Stimulated activated naive CD8-positive, alpha-beta T cell treated with anti-CD3 and anti-CD28 coated beads, Interleukin-15, Interleukin-2, amounts not matched to agents 100 ng/mL and 50 ng/mL, for 24 hours (primary cell): ENCODE measurements at regions not wholly inside any gene's neighbourhood (a gene's known extent, or its start where the extent isn't known, plus 50 kb on each side); places are given as distances from the start of the nearest gene placed in this dataset.
"Not testable (repeated sequence)": the region's sequence is repeated elsewhere in the genome, so short reads cannot be mapped to it uniquely, and the experiment has no call there.

Experiments
- H3K27ac Mint-ChIP-seq: one replicate; pipeline ENCODE4 v1.8.0; 2021; ENCODE audit warnings: mild to moderate bottlenecking, mixed read lengths
- H3K27me3 Mint-ChIP-seq: one replicate; pipeline ENCODE4 v1.8.0; 2021; ENCODE audit warnings: mixed read lengths
- H3K36me3 Mint-ChIP-seq: one replicate; pipeline ENCODE4 v1.8.0; 2021; ENCODE audit warnings: low read depth, mixed read lengths
- H3K4me1 Mint-ChIP-seq: one replicate; pipeline ENCODE4 v1.8.0; 2021; ENCODE audit warnings: low read depth, mixed read lengths
- H3K4me3 Mint-ChIP-seq: one replicate; pipeline ENCODE4 v1.8.0; 2021; ENCODE audit warnings: mild to moderate bottlenecking, mixed read lengths
- H3K9me3 Mint-ChIP-seq: one replicate; pipeline ENCODE4 v1.8.0; 2021; ENCODE audit warnings: mixed read lengths

- H3K36me3 Mint-ChIP-seq, result no peaks in the 10 kb centered on the region
- H3K4me3 Mint-ChIP-seq, result no peak overlapping the region
- H3K9me3 Mint-ChIP-seq, result no peaks in the 10 kb centered on the region
- no peaks in the 10 kb centered on the region for H3K27me3 Mint-ChIP-seq
- H3K4me1 Mint-ChIP-seq, result no peaks in the 10 kb centered on the region
- no peak overlapping the region for H3K27ac Mint-ChIP-seq
These were observed 104.4 kb downstream of the PJA1 start for GRCh38 chrX:69060631-69061408.

GRCh38 chrX:69055193-69055592 is 110.1 kb downstream of the PJA1 start:
- H3K4me3 Mint-ChIP-seq, result no peak overlapping the region
- no peaks in the 10 kb centered on the region for H3K9me3 Mint-ChIP-seq
- no peaks in the 10 kb centered on the region for H3K4me1 Mint-ChIP-seq

GRCh38 chrX:69054497-69054896 is 110.8 kb downstream of the PJA1 start:
- not testable (repeated sequence) for H3K27ac Mint-ChIP-seq, H3K36me3 Mint-ChIP-seq, H3K27me3 Mint-ChIP-seq, H3K9me3 Mint-ChIP-seq, H3K4me3 Mint-ChIP-seq, H3K4me1 Mint-ChIP-seq

More at GRCh38 chrX:69055193-69055592, 110.1 kb downstream of the PJA1 start:
- Mint-ChIP-seq H3K27me3 (no peaks in the 10 kb centered on the region), H3K36me3 (no peaks in the 10 kb centered on the region), H3K27ac (no peak overlapping the region)

GRCh38 chrX:69051901-69052300 is 113.4 kb downstream of the PJA1 start:
- no peaks in the 10 kb centered on the region for H3K27me3 Mint-ChIP-seq

GRCh38 chrX:69050051-69050765 is 115.0 kb downstream of the PJA1 start:
- H3K4me1 Mint-ChIP-seq, result no peaks in the 10 kb centered on the region
- no peaks in the 10 kb centered on the region for H3K27me3 Mint-ChIP-seq
- no peaks in the 10 kb centered on the region for H3K9me3 Mint-ChIP-seq
- H3K4me3 Mint-ChIP-seq, result no peak overlapping the region
- no peaks in the 10 kb centered on the region for H3K36me3 Mint-ChIP-seq
- no peak overlapping the region for H3K27ac Mint-ChIP-seq

More at GRCh38 chrX:69051901-69052300, 113.4 kb downstream of the PJA1 start:
- no peak overlapping the region for H3K27ac Mint-ChIP-seq
- no peaks in the 10 kb centered on the region for H3K36me3 Mint-ChIP-seq
- no peaks in the 10 kb centered on the region for H3K9me3 Mint-ChIP-seq
- no peaks in the 10 kb centered on the region for H3K4me1 Mint-ChIP-seq
- H3K4me3 Mint-ChIP-seq, result no peak overlapping the region

GRCh38 chrX:69046996-69047490 is 118.2 kb downstream of the PJA1 start:
- Mint-ChIP-seq H3K36me3 (no peaks in the 10 kb centered on the region), H3K27me3 (peaks cover 4% of the 10 kb centered on the region), H3K27ac (no peak overlapping the region), H3K4me1 (no peaks in the 10 kb centered on the region), H3K4me3 (no peak overlapping the region), H3K9me3 (no peaks in the 10 kb centered on the region)

GRCh38 chrX:69045616-69046345 is 119.5 kb downstream of the PJA1 start:
- Mint-ChIP-seq H3K4me3 (no peak overlapping the region), H3K36me3 (no peaks in the 10 kb centered on the region), H3K27ac (no peak overlapping the region), H3K27me3 (peaks cover 4% of the 10 kb centered on the region), H3K9me3 (no peaks in the 10 kb centered on the region), H3K4me1 (no peaks in the 10 kb centered on the region)

GRCh38 chrX:69038816-69039215 is 126.4 kb downstream of the PJA1 start:
- no peaks in the 10 kb centered on the region for H3K4me1 Mint-ChIP-seq
- H3K27me3 Mint-ChIP-seq, result peaks cover 4% of the 10 kb centered on the region
- H3K4me3 Mint-ChIP-seq, result no peak overlapping the region
- no peak overlapping the region for H3K27ac Mint-ChIP-seq
- no peaks in the 10 kb centered on the region for H3K36me3 Mint-ChIP-seq
- H3K9me3 Mint-ChIP-seq, result no peaks in the 10 kb centered on the region

GRCh38 chrX:69038188-69038587 is 127.1 kb downstream of the PJA1 start:
- Mint-ChIP-seq H3K27me3 (peaks cover 4% of the 10 kb centered on the region), H3K27ac (no peak overlapping the region), H3K4me1 (no peaks in the 10 kb centered on the region), H3K9me3 (no peaks in the 10 kb centered on the region), H3K4me3 (no peak overlapping the region), H3K36me3 (no peaks in the 10 kb centered on the region)

GRCh38 chrX:69037786-69038185 is 127.5 kb downstream of the PJA1 start:
- Mint-ChIP-seq H3K36me3 (no peaks in the 10 kb centered on the region), H3K27me3 (peaks cover 4% of the 10 kb centered on the region), H3K4me1 (no peaks in the 10 kb centered on the region), H3K9me3 (no peaks in the 10 kb centered on the region), H3K27ac (no peak overlapping the region), H3K4me3 (no peak overlapping the region)

GRCh38 chrX:69036674-69037573 is 128.3 kb downstream of the PJA1 start:
- H3K4me1 Mint-ChIP-seq, result no peaks in the 10 kb centered on the region

GRCh38 chrX:69034451-69034850 is 130.8 kb downstream of the PJA1 start:
- Mint-ChIP-seq H3K36me3 (no peaks in the 10 kb centered on the region), H3K4me1 (no peaks in the 10 kb centered on the region), H3K27ac (no peak overlapping the region), H3K4me3 (no peak overlapping the region), H3K9me3 (no peaks in the 10 kb centered on the region), H3K27me3 (no peaks in the 10 kb centered on the region)

More at GRCh38 chrX:69036674-69037573, 128.3 kb downstream of the PJA1 start:
- Mint-ChIP-seq H3K9me3 (no peaks in the 10 kb centered on the region), H3K4me3 (no peak overlapping the region), H3K36me3 (no peaks in the 10 kb centered on the region), H3K27me3 (no peaks in the 10 kb centered on the region), H3K27ac (no peak overlapping the region)

- Mint-ChIP-seq H3K4me3 (no peak overlapping the region), H3K27ac (no peak overlapping the region), H3K36me3 (no peaks in the 10 kb centered on the region), H3K4me1 (no peaks in the 10 kb centered on the region), H3K9me3 (no peaks in the 10 kb centered on the region), H3K27me3 (no peaks in the 10 kb centered on the region)
These were observed 131.3 kb downstream of the PJA1 start for GRCh38 chrX:69033936-69034335.

- Mint-ChIP-seq H3K27ac (no peak overlapping the region), H3K4me1 (peaks cover 4% of the 10 kb centered on the region), H3K9me3 (no peaks in the 10 kb centered on the region), H3K4me3 (no peak overlapping the region), H3K36me3 (no peaks in the 10 kb centered on the region), H3K27me3 (no peaks in the 10 kb centered on the region)
These were observed 132.7 kb downstream of the PJA1 start for GRCh38 chrX:69032601-69033000.
